HCT116 (cell line): ENCODE measurements at regions not wholly inside any gene's neighbourhood (a gene's known extent, or its start where the extent isn't known, plus 50 kb on each side); places are given as distances from the start of the nearest gene placed in this dataset.

Experiments
- CBX3 ChIP-seq: IDR thresholded peaks from 2 replicates; pipeline ENCODE4 v1.6.1; 2012; ENCODE audit warnings: low read depth
- ELF1 ChIP-seq: IDR thresholded peaks from 2 replicates; pipeline ENCODE4 v1.6.1; 2012; ENCODE audit warnings: low read depth, borderline replicate concordance
- EZH2phosphoT487 ChIP-seq: fragments of 200-600 bp; IDR thresholded peaks from 2 replicates; pipeline ENCODE4 v1.6.1; 2018; ENCODE audit warnings: antibody characterized with exemption, borderline replicate concordance
- POLR2AphosphoS5 ChIP-seq: IDR thresholded peaks from 2 replicates; pipeline ENCODE4 v1.6.1; 2011; ENCODE audit warnings: mild to moderate bottlenecking, low read depth, low read length, moderate library complexity
- ZFX ChIP-seq: fragments of 450-650 bp; IDR thresholded peaks from 2 replicates; pipeline ENCODE4 v1.6.1; 2017
- TF ChIP-seq, protein P1 (sequence below): IDR thresholded peaks from 2 replicates; pipeline ENCODE4 v1.6.1; 2011; ENCODE audit warnings: mild to moderate bottlenecking, low read length, moderate library complexity; ENCODE audit not compliant: insufficient replicate concordance; ENCODE audit errors: extremely low read depth
- TF ChIP-seq, protein P2 (sequence below): IDR thresholded peaks from 2 replicates; pipeline ENCODE4 v1.6.1; 2012; ENCODE audit warnings: low read depth

DNA sequence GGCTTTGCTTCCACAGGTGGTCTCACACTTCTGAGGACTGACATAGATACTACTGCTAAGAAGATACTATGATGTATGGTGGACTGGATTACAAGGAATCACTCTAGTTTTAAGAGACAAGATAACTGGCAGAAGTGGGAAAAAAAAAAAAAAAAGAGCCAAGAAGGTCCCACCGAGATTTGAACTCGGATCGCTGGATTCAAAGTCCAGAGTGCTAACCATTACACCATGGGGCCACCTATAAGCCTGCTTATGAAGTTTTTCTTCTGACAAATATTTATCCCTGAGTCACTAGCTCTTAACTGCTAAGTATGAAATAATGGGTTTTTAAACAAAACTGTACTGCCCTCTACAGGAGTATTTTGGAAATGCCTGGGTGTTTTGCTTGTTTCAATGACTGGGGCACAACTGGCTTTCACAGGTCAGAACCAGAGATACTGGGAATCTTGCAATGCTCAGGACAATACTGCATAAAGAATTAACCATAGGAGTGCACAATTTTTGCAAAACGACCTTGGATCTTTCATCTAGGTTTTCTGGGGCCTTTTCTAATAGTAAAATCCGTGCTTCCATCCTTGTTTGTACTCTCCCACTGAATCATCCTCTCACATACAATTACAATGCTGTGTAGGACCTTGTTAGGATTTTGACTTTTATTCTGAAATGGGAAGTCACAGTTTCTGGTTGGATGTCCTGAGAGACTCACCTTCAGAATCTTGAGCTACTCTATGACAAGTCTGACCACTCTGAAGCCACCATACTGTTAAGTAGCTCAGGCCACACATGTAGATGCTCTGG lies 116.3 kb downstream of the OR2B2 start (continued):
- no peak for TF ChIP-seq EZH2phosphoT487
- no peak for TF ChIP-seq ZFX
- peak; percentile 83; the same call in 1 of the 2 replicates for TF ChIP-seq CBX3
- TF ChIP-seq, protein P1, sequence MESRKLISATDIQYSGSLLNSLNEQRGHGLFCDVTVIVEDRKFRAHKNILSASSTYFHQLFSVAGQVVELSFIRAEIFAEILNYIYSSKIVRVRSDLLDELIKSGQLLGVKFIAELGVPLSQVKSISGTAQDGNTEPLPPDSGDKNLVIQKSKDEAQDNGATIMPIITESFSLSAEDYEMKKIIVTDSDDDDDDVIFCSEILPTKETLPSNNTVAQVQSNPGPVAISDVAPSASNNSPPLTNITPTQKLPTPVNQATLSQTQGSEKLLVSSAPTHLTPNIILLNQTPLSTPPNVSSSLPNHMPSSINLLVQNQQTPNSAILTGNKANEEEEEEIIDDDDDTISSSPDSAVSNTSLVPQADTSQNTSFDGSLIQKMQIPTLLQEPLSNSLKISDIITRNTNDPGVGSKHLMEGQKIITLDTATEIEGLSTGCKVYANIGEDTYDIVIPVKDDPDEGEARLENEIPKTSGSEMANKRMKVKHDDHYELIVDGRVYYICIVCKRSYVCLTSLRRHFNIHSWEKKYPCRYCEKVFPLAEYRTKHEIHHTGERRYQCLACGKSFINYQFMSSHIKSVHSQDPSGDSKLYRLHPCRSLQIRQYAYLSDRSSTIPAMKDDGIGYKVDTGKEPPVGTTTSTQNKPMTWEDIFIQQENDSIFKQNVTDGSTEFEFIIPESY = no peak
- TF ChIP-seq ELF1 = no peak
- TF ChIP-seq, protein P2, sequence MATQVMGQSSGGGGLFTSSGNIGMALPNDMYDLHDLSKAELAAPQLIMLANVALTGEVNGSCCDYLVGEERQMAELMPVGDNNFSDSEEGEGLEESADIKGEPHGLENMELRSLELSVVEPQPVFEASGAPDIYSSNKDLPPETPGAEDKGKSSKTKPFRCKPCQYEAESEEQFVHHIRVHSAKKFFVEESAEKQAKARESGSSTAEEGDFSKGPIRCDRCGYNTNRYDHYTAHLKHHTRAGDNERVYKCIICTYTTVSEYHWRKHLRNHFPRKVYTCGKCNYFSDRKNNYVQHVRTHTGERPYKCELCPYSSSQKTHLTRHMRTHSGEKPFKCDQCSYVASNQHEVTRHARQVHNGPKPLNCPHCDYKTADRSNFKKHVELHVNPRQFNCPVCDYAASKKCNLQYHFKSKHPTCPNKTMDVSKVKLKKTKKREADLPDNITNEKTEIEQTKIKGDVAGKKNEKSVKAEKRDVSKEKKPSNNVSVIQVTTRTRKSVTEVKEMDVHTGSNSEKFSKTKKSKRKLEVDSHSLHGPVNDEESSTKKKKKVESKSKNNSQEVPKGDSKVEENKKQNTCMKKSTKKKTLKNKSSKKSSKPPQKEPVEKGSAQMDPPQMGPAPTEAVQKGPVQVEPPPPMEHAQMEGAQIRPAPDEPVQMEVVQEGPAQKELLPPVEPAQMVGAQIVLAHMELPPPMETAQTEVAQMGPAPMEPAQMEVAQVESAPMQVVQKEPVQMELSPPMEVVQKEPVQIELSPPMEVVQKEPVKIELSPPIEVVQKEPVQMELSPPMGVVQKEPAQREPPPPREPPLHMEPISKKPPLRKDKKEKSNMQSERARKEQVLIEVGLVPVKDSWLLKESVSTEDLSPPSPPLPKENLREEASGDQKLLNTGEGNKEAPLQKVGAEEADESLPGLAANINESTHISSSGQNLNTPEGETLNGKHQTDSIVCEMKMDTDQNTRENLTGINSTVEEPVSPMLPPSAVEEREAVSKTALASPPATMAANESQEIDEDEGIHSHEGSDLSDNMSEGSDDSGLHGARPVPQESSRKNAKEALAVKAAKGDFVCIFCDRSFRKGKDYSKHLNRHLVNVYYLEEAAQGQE = no peak
- no peak for TF ChIP-seq POLR2AphosphoS5
